Liver (tissue), 8 donors: ENCODE measurements at regions not wholly inside any gene's neighbourhood (a gene's known extent, or its start where the extent isn't known, plus 50 kb on each side); places are given as distances from the start of the nearest gene placed in this dataset.

Experiments
- DNase-seq: peaks from one replicate; pipeline ENCODE4 v3.0.0-alpha.2; 2017; ENCODE audit warnings: low spot score
- H3K27ac ChIP-seq, 2 donors: one replicate each; pipeline ENCODE4 v1.7.0; 2013; ENCODE audit warnings: inconsistent platforms in 2 of 2, low read length in 2 of 2, control low read depth in 1 of 2, low read depth in 1 of 2, mild to moderate bottlenecking in 1 of 2
- H3K27me3 ChIP-seq, 4 donors: one replicate each; pipeline versions ENCODE4 v1.6.1 to v1.7.0; 2013; ENCODE audit warnings: low read length in 3 of 4, inconsistent platforms in 1 of 4, mild to moderate bottlenecking in 1 of 4, moderate library complexity in 1 of 4; ENCODE audit not compliant: control insufficient read depth in 4 of 4, insufficient read depth in 4 of 4
- H3K36me3 ChIP-seq, 4 donors: one replicate each; pipeline versions ENCODE4 v1.6.1 to v1.7.0; 2013; ENCODE audit warnings: low read length in 3 of 4, mild to moderate bottlenecking in 3 of 4, low read depth in 1 of 4, moderate library complexity in 1 of 4; ENCODE audit not compliant: control insufficient read depth in 4 of 4, insufficient read depth in 3 of 4
- H3K4me1 ChIP-seq, 4 donors: one replicate each; pipeline versions ENCODE4 v1.6.1 to v1.7.0; 2013; ENCODE audit warnings: low read length in 3 of 4, mild to moderate bottlenecking in 3 of 4, moderate library complexity in 1 of 4; ENCODE audit not compliant: control insufficient read depth in 4 of 4, insufficient read depth in 4 of 4
- H3K4me3 ChIP-seq, 3 donors: one replicate each; pipeline versions ENCODE4 v1.6.1 to v1.7.0; 2013; ENCODE audit warnings: low read length in 3 of 3, control low read depth in 1 of 3, low read depth in 1 of 3, mild to moderate bottlenecking in 1 of 3
- H3K9ac ChIP-seq, 2 donors: one replicate each; pipeline ENCODE4 v1.7.0; 2013; ENCODE audit warnings: low read length in 2 of 2, mild to moderate bottlenecking in 2 of 2, moderate library complexity in 2 of 2, control low read depth in 1 of 2, low read depth in 1 of 2
- H3K9me3 ChIP-seq, 4 donors: one replicate each; pipeline versions ENCODE4 v1.6.1 to v1.7.0; 2013; ENCODE audit warnings: low read length in 3 of 4; ENCODE audit not compliant: control insufficient read depth in 4 of 4
- ATF3 ChIP-seq: IDR thresholded peaks from 2 replicates; pipeline ENCODE4 v1.6.1; 2016; ENCODE audit warnings: antibody characterized with exemption
- FOXA1 ChIP-seq: IDR thresholded peaks from 2 replicates; pipeline ENCODE4 v1.6.1; 2016; ENCODE audit warnings: antibody characterized with exemption
- GABPA ChIP-seq, 2 donors: IDR thresholded peaks in 1 of 2; conservative IDR thresholded peaks in 1 of 2; 2 replicates each; pipeline ENCODE4 v1.6.1; 2016; ENCODE audit warnings: antibody characterized with exemption in 2 of 2, mild to moderate bottlenecking in 1 of 2, moderate library complexity in 1 of 2
- HNF4G ChIP-seq: IDR thresholded peaks from 2 replicates; pipeline ENCODE4 v1.6.1; 2016; ENCODE audit warnings: antibody characterized with exemption
- JUND ChIP-seq, 2 donors: IDR thresholded peaks; 2 replicates each; pipeline ENCODE4 v1.6.1; 2016; ENCODE audit warnings: antibody characterized with exemption in 2 of 2
- NR2F2 ChIP-seq: IDR thresholded peaks from 2 replicates; pipeline ENCODE4 v1.6.1; 2016; ENCODE audit warnings: antibody characterized with exemption
- RAD21 ChIP-seq, 2 donors: IDR thresholded peaks; 2 replicates each; pipeline ENCODE4 v1.6.1; 2016; ENCODE audit warnings: antibody characterized with exemption in 2 of 2, mild to moderate bottlenecking in 2 of 2
- REST ChIP-seq: IDR thresholded peaks from 2 replicates; pipeline ENCODE4 v1.6.1; 2016; ENCODE audit warnings: antibody characterized with exemption, mild to moderate bottlenecking
- RXRA ChIP-seq, 2 donors: IDR thresholded peaks; 2 replicates each; pipeline ENCODE4 v1.6.1; 2017 to 2018; ENCODE audit warnings: antibody characterized with exemption in 2 of 2, mild to moderate bottlenecking in 1 of 2
- SP1 ChIP-seq: IDR thresholded peaks from 2 replicates; pipeline ENCODE4 v1.6.1; 2018; ENCODE audit warnings: antibody characterized with exemption, mild to moderate bottlenecking
- TAF1 ChIP-seq: conservative IDR thresholded peaks from 2 replicates; pipeline ENCODE4 v1.6.1; 2016; ENCODE audit warnings: antibody characterized with exemption, mild to moderate bottlenecking
- WGBS: extraction: QIAGEN DNeasy Blood & Tissue Kit; methylation state at CpG from one replicate; pipeline ENCODE4 v1.1.7; 2013; 5-methylcytosine and 5-hydroxymethylcytosine counted together
- TF ChIP-seq, protein P1 (sequence below): fragments of 150-350 bp; IDR thresholded peaks from 2 replicates; pipeline ENCODE4 v1.5.1; 2017; ENCODE audit warnings: improper control_type of control experiment, low read depth, low read length; ENCODE audit not compliant: missing input control
- donor health status: healthy.
- donor health status: healthy.
- donor health status: healthy.
- donor health status: healthy.
- donor health status: healthy.

GRCh38 chr7:84331616-84332015 is 137.0 kb upstream of the SEMA3A start:
- Histone ChIP-seq H3K27me3 (peaks cover 0 to 2% (median 0%) of the 10 kb centered on the region in 4 donors), H3K9me3 (peaks cover 0 to 1% (median 0%) of the 10 kb centered on the region in 4 donors), H3K4me3 (no peak overlapping the region), H3K27ac (no peak overlapping the region), H3K36me3 (no peaks in the 10 kb centered on the region), H3K9ac (no peak overlapping the region), H3K4me1 (no peaks in the 10 kb centered on the region)
- TF ChIP-seq JUND (IDR thresholded peaks at IDR 0.05): no peak
- no peak for TF ChIP-seq NR2F2
- no peak for TF ChIP-seq TAF1
- TF ChIP-seq REST: no peak
- TF ChIP-seq GABPA (IDR thresholded peaks at IDR 0.05 in 1 of 2, conservative IDR thresholded peaks at IDR 0.05 in 1 of 2): no peak
- DNase-seq: no peak
- 91% methylated on average over 3 of the region's 3 CpGs for WGBS

DNA sequence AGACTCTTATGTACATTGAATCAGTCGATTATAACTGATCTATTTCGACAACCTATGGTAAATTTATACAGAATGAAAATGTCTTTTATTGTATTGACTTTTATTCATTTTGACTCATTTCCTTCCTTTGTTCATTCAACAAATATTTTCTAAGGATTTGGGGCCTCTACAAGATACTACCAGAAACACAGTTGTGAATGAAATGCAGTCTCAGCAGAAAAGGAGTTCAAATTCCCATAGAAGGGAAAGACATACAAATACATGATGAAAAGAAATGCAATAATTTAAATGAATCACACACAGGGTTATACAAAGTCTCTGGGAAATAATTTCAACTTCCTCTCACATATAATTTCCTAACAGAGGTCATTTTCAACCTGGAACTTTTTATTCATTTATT is 134.0 kb upstream of the SEMA3A start:
- Histone ChIP-seq H3K9me3 (no peaks in the 10 kb centered on the region), H3K4me3 (no peak overlapping the region), H3K27ac (no peak overlapping the region), H3K36me3 (no peaks in the 10 kb centered on the region), H3K27me3 (no peaks in the 10 kb centered on the region), H3K9ac (no peak overlapping the region), H3K4me1 (no peaks in the 10 kb centered on the region)
- no peak for DNase-seq
- TF ChIP-seq, protein P1, sequence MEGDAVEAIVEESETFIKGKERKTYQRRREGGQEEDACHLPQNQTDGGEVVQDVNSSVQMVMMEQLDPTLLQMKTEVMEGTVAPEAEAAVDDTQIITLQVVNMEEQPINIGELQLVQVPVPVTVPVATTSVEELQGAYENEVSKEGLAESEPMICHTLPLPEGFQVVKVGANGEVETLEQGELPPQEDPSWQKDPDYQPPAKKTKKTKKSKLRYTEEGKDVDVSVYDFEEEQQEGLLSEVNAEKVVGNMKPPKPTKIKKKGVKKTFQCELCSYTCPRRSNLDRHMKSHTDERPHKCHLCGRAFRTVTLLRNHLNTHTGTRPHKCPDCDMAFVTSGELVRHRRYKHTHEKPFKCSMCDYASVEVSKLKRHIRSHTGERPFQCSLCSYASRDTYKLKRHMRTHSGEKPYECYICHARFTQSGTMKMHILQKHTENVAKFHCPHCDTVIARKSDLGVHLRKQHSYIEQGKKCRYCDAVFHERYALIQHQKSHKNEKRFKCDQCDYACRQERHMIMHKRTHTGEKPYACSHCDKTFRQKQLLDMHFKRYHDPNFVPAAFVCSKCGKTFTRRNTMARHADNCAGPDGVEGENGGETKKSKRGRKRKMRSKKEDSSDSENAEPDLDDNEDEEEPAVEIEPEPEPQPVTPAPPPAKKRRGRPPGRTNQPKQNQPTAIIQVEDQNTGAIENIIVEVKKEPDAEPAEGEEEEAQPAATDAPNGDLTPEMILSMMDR: no peak
- TF ChIP-seq JUND (IDR thresholded peaks at IDR 0.05) (no peak), REST (no peak), FOXA1 (no peak), ATF3 (no peak), SP1 (no peak), HNF4G (no peak), RXRA (IDR thresholded peaks at IDR 0.05) (no peak), NR2F2 (no peak), RAD21 (IDR thresholded peaks at IDR 0.05) (no peak)
- WGBS: 78% methylated on average over 2 of the region's 2 CpGs
